ENCODE measurements at regions not wholly inside any gene's neighbourhood (a gene's known extent, or its start where the extent isn't known, plus 50 kb on each side); places are given as distances from the start of the nearest gene placed in this dataset.
"Not testable (repeated sequence)": the region's sequence is repeated elsewhere in the genome, so short reads cannot be mapped to it uniquely, and the experiment has no call there.

GRCh38 chr10:109070492-109070891 lies 852.8 kb downstream of the XPNPEP1 start:
- DNase-seq (ENCODE audit: low spot score), result no peak

- no peak for DNase-seq (ENCODE audit: low spot score)
Observed at GRCh38 chr10:109067031-109067430, 856.3 kb downstream of the XPNPEP1 start.

- no peak for DNase-seq (ENCODE audit: low spot score)
Observed at GRCh38 chr10:109065821-109066220, 857.5 kb downstream of the XPNPEP1 start.

- no peak for DNase-seq (ENCODE audit: low spot score)
Observed at GRCh38 chr10:109062371-109062770, 860.9 kb downstream of the XPNPEP1 start.

DNA sequence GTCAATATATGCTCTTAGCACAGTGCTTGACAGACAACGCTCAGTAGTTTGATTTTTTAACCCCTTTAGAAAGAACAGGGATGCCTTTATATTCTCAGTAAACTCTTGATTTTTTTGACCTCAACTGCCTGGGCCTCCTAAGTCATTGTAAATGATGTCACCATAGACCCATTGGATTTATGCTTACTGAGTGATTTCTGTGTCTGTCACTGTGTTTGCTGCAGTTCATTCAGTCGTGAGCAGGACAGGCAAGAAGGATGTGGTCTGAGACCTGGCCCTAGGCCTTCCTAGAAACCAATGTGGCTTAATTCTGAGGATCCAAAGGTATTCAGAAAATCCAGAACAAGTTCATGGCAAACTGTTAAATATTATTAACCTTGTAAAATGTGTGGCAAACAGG lies 868.1 kb downstream of the XPNPEP1 start:
- DNase-seq (ENCODE audit: low spot score), result no peak

DNA sequence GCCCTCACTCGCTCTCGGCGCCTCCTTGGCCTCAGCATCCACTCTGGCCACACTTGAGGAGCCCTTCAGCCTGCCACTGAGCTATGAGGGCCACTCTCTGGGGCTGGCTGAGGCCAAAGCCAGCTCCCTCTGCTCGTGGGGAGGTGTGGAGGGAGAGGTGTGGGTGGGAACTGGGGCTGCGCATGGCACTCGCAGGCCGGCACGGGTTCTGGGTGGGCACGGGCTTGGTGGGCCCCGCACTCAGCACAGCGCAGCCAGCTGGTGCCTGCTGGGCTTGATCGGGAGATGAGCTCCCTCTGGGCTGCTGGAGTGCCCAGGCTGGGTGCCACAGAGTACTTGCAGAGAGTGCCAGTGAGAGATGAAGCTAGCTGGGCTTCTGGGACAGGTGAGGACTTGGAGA lies 875.5 kb downstream of the XPNPEP1 start:
- no peak for DNase-seq (ENCODE audit: low spot score)

GRCh38 chr10:109046427-109046826 lies 876.9 kb downstream of the XPNPEP1 start:
- not testable (repeated sequence) for DNase-seq (ENCODE audit: low spot score)

DNA sequence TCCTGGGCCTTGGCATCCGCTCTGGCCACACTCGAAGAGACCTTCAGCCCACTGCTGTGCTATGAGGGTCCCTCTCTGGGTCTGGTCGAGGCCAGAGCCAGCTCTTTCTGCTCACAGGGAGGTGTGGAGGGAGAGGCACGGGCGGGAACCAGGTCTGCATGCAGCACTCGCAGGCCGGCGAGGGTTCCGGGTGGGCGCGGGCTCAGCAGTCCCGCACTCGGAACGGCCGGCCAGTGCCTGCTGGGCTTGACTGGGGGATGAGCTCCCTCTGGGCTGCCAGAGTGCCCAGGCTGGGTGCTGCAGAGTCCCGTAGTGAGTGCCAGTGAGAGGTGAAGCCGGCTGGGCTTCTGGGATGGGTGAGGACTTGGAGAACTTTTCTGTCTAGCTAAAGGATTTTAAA lies 882.7 kb downstream of the XPNPEP1 start:
- DNase-seq (ENCODE audit: low spot score), result no peak

DNA sequence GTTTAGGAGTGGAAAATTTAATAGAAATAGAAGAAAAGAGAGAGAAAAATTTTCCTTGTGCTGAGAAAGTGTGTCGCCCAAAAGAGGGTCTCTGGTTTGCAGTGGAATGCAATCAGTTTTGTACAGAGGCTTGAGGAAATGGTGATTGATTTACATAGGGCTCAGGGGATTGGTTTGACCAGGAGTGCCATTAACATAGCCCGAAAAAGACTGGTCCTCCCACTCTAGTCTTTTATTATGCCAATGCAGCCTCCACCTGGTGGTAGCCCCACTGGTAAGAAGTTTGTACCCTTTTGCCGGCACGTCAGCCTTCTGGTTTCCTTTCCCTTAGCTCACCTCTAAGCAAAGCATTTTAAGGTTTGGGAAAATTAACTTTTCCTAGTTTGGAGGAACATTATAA lies 885.3 kb downstream of the XPNPEP1 start:
- no peak for DNase-seq (ENCODE audit: low spot score)

- DNase-seq (ENCODE audit: low spot score), result no peak
Observed at GRCh38 chr10:109030581-109031210, 892.6 kb downstream of the XPNPEP1 start.

- no peak for DNase-seq (ENCODE audit: low spot score)
Observed at GRCh38 chr10:109029870-109030269, 893.4 kb downstream of the XPNPEP1 start.

GRCh38 chr10:109027534-109028185 lies 895.7 kb downstream of the XPNPEP1 start:
- DNase-seq (ENCODE audit: low spot score), result no peak

- no peak for DNase-seq (ENCODE audit: low spot score)
Observed at GRCh38 chr10:109025172-109025571, 898.1 kb downstream of the XPNPEP1 start.

DNA sequence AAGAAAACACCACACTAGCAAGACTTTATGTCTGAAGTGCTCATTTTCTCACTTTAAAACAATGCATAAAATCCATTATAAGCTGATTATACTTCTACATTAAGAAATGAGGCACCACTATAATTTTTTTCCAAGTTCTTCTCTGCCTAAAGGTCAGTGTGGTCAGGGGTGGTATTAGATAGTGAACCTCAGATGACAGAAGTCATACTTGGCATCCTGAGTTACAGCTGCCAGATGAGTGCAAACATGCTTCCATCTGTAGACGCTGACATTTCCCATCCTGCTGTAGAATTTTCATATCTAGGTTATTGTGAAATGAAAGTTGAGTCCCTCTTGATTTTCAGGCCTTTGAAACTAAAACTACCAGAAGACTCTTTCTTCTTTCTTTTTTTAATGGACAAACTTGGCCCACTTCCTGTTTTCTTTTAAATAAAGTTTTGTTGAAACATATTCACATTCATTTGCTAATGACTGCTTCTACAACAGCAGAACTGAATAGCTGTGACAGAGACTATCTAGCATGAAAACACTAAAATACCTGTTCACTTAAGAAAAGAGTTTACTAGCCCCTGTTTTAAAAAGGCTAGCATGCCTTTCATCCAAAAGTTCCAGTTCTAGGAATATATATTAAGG lies 900.8 kb downstream of the XPNPEP1 start:
- no peak for DNase-seq (ENCODE audit: low spot score)

GRCh38 chr10:109019001-109019424 lies 904.3 kb downstream of the XPNPEP1 start:
- no peak for DNase-seq (ENCODE audit: low spot score)

- DNase-seq (ENCODE audit: low spot score), result no peak
Observed at GRCh38 chr10:109007514-109007913, 915.8 kb downstream of the XPNPEP1 start.

- DNase-seq (ENCODE audit: low spot score), result no peak
Observed at GRCh38 chr10:108990441-108990840, 932.9 kb downstream of the XPNPEP1 start.

GRCh38 chr10:108989976-108990375 lies 933.3 kb downstream of the XPNPEP1 start:
- no peak for DNase-seq (ENCODE audit: low spot score)

DNA sequence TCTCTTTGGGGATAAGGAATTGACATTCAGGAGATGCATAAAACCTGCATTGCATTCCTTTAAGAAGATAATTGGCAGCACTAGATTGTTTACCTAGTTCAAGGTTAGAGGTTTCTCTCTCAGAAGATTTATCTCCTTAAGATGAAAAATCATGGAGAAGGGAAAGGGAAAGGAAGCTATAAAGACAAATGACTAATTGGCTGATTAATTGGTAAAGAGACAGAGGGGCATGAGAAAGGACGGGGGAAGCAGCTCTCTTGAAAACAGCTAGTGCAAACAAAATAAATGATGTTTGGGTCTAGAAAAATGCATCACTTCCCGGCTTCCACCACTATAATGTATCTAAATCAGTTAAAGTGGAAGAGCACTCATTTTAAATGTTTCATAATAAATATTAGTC lies 941.2 kb downstream of the XPNPEP1 start:
- no peak for DNase-seq (ENCODE audit: low spot score)

DNA sequence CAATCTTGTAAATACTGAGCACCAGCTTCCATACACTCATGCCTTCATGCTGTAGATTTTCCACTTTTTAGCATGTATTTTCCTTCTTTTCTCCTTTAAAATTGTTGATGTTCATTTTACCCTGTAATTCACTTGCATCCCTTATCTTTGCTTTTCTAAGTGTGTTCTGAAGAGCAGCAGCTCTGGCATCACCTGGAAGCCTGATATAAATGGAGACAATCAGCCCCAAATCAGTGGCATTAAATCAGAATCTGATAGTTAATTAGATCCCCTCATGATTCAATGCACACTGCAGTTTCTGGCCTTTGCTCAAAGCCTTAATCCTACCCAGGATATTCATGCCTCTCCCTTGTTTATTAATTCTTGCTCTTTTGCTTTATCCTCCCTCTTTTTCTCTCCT lies 942.4 kb downstream of the XPNPEP1 start:
- DNase-seq (ENCODE audit: low spot score), result no peak

GRCh38 chr10:108975459-108976058 lies 947.8 kb downstream of the XPNPEP1 start:
- DNase-seq (ENCODE audit: low spot score), result no peak

- peak; percentile 8 for DNase-seq (ENCODE audit: low spot score)
Observed at GRCh38 chr10:108970016-108970415, 953.3 kb downstream of the XPNPEP1 start.

DNA sequence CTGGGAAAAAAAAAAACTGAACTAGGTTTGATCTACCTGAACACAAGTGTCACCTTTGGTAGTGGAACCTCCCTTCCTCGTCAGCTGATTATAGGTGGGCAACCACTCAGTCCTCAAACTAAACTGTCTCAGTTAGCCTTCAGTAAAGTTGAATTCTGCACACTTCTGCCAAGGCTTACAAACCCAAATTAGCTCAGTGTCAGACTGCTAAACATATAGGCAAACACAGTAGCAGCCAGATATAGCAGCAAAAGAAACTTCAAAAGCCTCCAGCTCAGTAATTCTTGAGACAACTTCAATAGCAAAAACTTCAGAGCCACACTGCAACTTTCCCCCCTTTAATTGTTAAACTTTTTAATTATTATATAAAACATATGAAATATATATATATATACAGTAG lies 956.9 kb downstream of the XPNPEP1 start:
- no peak for DNase-seq (ENCODE audit: low spot score)

All from AG08396 (cell line).